Neural cell (in vitro differentiated cells): ENCODE measurements at regions not wholly inside any gene's neighbourhood (a gene's known extent, or its start where the extent isn't known, plus 50 kb on each side); places are given as distances from the start of the nearest gene placed in this dataset.

Experiments used
- H2AFZ ChIP-seq: fragments of 200-600, 300-800 bp; sonication (generic), shearing (Covaris generic); 2 replicates; pipeline ENCODE4 v1.6.0; 2014; ENCODE audit warnings: low read depth, mild to moderate bottlenecking, antibody characterized with exemption, low read length, moderate library complexity
- H3F3A ChIP-seq: fragments of 200-600 bp; shearing (Covaris generic); 2 replicates; pipeline ENCODE4 v1.6.1; 2016; ENCODE audit warnings: mild to moderate bottlenecking, moderate library complexity, mixed read lengths, antibody characterized with exemption, low read length; ENCODE audit not compliant: insufficient read depth, poor library complexity, severe bottlenecking
- H3K27ac ChIP-seq: fragments of 200-600, 300-800 bp; sonication (generic), shearing (Covaris generic); 2 replicates; pipeline ENCODE4 v1.5.1; 2014; ENCODE audit warnings: mild to moderate bottlenecking, low read length, moderate library complexity
- H3K27me3 ChIP-seq: fragments of 300-800, 200-600 bp; sonication (generic), shearing (Covaris generic); 2 replicates; pipeline ENCODE4 v1.6.0; 2014; ENCODE audit warnings: mild to moderate bottlenecking, low read depth, low read length, moderate library complexity; ENCODE audit not compliant: insufficient read depth
- H3K36me3 ChIP-seq: fragments of 300-800, 200-600 bp; sonication (generic), shearing (Covaris generic); 2 replicates; pipeline ENCODE4 v1.5.1; 2014; ENCODE audit warnings: mild to moderate bottlenecking, antibody characterized with exemption, low read length, moderate library complexity; ENCODE audit not compliant: insufficient read depth
- H3K4me2 ChIP-seq: fragments of 300-800, 200-600 bp; sonication (generic), shearing (Covaris generic); 2 replicates; pipeline ENCODE4 v1.6.0; 2014; ENCODE audit warnings: mild to moderate bottlenecking, low read length
- H3K4me3 ChIP-seq: fragments of 300-800, 200-600 bp; sonication (generic), shearing (Covaris generic); 2 replicates; pipeline ENCODE4 v1.5.1; 2014; ENCODE audit warnings: mild to moderate bottlenecking, low read length, moderate library complexity
- H3K79me2 ChIP-seq: fragments of 200-600 bp; shearing (Covaris generic); replicated peaks from 2 replicates; pipeline ENCODE4 v1.6.0; 2014; ENCODE audit warnings: mild to moderate bottlenecking, low read length, moderate library complexity; ENCODE audit not compliant: insufficient read depth
- H3K9ac ChIP-seq: fragments of 300-800, 200-600 bp; sonication (generic), shearing (Covaris generic); 2 replicates; pipeline ENCODE4 v1.6.1; 2016; ENCODE audit warnings: mild to moderate bottlenecking, low read length, mixed read lengths
- H3K9me2 ChIP-seq: fragments of 200-600 bp; shearing (Covaris generic); 2 replicates; pipeline ENCODE4 v1.6.1; 2016; ENCODE audit warnings: mild to moderate bottlenecking, low read length, mixed read lengths; ENCODE audit not compliant: insufficient read depth
- H3K9me3 ChIP-seq: fragments of 200-600, 300-800 bp; sonication (generic), shearing (Covaris generic); 2 replicates; pipeline ENCODE4 v1.6.1; 2016; ENCODE audit warnings: mild to moderate bottlenecking, mixed run types, low read length, moderate library complexity, mixed read lengths
- H4K20me1 ChIP-seq: fragments of 200-600 bp; shearing (Covaris generic); 2 replicates; pipeline ENCODE4 v1.6.1; 2016; ENCODE audit warnings: mild to moderate bottlenecking, mixed run types; ENCODE audit not compliant: insufficient read depth
- EP300 ChIP-seq: fragments of 450-650 bp; conservative IDR thresholded peaks from 2 replicates; pipeline ENCODE4 v1.6.1; 2014; ENCODE audit warnings: antibody characterized with exemption, mild to moderate bottlenecking, moderate library complexity; ENCODE audit not compliant: poor library complexity, severe bottlenecking
- EZH2 ChIP-seq: fragments of 200-600, 300-800 bp; shearing (Covaris generic), sonication (generic); IDR thresholded peaks from 2 replicates; pipeline ENCODE4 v1.6.1; 2014; ENCODE audit warnings: antibody characterized with exemption, low read length, borderline replicate concordance, mild to moderate bottlenecking; ENCODE audit not compliant: insufficient read depth, poor library complexity, severe bottlenecking
- MXI1 ChIP-seq: fragments of 450-650 bp; conservative IDR thresholded peaks from 2 replicates; pipeline ENCODE4 v1.6.1; 2014; ENCODE audit warnings: antibody characterized with exemption, mild to moderate bottlenecking; ENCODE audit not compliant: poor library complexity, severe bottlenecking
- POLR2AphosphoS5 ChIP-seq: IDR thresholded peaks from 2 replicates; pipeline ENCODE4 v1.6.1; 2012
- RAD21 ChIP-seq: fragments of 450-650 bp; conservative IDR thresholded peaks from 2 replicates; pipeline ENCODE4 v1.6.1; 2014; ENCODE audit warnings: antibody characterized with exemption, mild to moderate bottlenecking, moderate library complexity
- SMC3 ChIP-seq: fragments of 450-650 bp; conservative IDR thresholded peaks from 2 replicates; pipeline ENCODE4 v1.6.1; 2014; ENCODE audit warnings: antibody characterized with exemption, mild to moderate bottlenecking, moderate library complexity; ENCODE audit not compliant: poor library complexity
- TAF1 ChIP-seq: IDR thresholded peaks from 2 replicates; pipeline ENCODE4 v1.6.1; 2012; ENCODE audit warnings: low read depth
- TF ChIP-seq, protein P1 (sequence below): IDR thresholded peaks from 2 replicates; pipeline ENCODE4 v1.6.1; 2012; ENCODE audit warnings: borderline replicate concordance
- TF ChIP-seq, protein P2 (sequence below): fragments of 450-650 bp; IDR thresholded peaks from 2 replicates; pipeline ENCODE4 v1.5.1; 2014; ENCODE audit warnings: antibody characterized with exemption, mild to moderate bottlenecking, moderate library complexity; ENCODE audit not compliant: poor library complexity, severe bottlenecking

DNA sequence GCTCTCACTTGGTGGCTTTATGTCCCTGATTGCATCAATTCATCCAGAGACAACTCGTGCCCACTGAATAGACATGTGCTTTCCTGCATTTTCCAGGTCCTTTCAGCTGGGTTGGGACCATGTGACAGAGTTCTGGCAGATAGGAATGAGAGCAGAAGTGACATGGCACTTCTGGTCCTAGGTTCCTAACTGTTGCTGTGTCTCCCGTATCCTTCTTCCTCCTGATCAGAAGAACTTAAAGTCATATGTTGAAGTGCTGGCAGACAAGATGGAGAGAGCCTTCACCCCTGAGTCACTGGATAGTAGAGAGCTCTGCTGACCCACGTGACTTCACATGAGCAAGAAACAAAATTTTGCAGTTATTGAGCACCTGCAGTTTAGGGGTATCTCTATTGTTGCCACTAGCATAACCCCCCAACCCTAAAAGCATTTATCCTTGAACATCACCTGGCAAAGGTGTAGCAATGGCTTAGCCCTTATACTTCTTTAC lies 80.0 kb downstream of the NREP start:
- no peaks in the 10 kb centered on the region for H3K9me3 ChIP-seq
- H4K20me1 ChIP-seq, result no peaks in the 10 kb centered on the region
- no peak overlapping the region for H2AFZ ChIP-seq
- no peaks in the 10 kb centered on the region for H3K9me2 ChIP-seq
- no peak overlapping the region for H3K27ac ChIP-seq
- H3K27me3 ChIP-seq, result no peaks in the 10 kb centered on the region
- no peak overlapping the region for H3K4me3 ChIP-seq
- no peak overlapping the region for H3K4me2 ChIP-seq
- H3F3A ChIP-seq, result no peaks in the 10 kb centered on the region
- H3K79me2 ChIP-seq, result no peaks in the 10 kb centered on the region
- no peak overlapping the region for H3K9ac ChIP-seq
- H3K36me3 ChIP-seq, result no peaks in the 10 kb centered on the region
- TF ChIP-seq MXI1 (no peak), POLR2AphosphoS5 (no peak), RAD21 (no peak), SMC3 (no peak), EP300 (no peak), EZH2 (no peak), TAF1 (no peak)
- TF ChIP-seq, protein P1, sequence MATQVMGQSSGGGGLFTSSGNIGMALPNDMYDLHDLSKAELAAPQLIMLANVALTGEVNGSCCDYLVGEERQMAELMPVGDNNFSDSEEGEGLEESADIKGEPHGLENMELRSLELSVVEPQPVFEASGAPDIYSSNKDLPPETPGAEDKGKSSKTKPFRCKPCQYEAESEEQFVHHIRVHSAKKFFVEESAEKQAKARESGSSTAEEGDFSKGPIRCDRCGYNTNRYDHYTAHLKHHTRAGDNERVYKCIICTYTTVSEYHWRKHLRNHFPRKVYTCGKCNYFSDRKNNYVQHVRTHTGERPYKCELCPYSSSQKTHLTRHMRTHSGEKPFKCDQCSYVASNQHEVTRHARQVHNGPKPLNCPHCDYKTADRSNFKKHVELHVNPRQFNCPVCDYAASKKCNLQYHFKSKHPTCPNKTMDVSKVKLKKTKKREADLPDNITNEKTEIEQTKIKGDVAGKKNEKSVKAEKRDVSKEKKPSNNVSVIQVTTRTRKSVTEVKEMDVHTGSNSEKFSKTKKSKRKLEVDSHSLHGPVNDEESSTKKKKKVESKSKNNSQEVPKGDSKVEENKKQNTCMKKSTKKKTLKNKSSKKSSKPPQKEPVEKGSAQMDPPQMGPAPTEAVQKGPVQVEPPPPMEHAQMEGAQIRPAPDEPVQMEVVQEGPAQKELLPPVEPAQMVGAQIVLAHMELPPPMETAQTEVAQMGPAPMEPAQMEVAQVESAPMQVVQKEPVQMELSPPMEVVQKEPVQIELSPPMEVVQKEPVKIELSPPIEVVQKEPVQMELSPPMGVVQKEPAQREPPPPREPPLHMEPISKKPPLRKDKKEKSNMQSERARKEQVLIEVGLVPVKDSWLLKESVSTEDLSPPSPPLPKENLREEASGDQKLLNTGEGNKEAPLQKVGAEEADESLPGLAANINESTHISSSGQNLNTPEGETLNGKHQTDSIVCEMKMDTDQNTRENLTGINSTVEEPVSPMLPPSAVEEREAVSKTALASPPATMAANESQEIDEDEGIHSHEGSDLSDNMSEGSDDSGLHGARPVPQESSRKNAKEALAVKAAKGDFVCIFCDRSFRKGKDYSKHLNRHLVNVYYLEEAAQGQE, result no peak
- TF ChIP-seq, protein P2, sequence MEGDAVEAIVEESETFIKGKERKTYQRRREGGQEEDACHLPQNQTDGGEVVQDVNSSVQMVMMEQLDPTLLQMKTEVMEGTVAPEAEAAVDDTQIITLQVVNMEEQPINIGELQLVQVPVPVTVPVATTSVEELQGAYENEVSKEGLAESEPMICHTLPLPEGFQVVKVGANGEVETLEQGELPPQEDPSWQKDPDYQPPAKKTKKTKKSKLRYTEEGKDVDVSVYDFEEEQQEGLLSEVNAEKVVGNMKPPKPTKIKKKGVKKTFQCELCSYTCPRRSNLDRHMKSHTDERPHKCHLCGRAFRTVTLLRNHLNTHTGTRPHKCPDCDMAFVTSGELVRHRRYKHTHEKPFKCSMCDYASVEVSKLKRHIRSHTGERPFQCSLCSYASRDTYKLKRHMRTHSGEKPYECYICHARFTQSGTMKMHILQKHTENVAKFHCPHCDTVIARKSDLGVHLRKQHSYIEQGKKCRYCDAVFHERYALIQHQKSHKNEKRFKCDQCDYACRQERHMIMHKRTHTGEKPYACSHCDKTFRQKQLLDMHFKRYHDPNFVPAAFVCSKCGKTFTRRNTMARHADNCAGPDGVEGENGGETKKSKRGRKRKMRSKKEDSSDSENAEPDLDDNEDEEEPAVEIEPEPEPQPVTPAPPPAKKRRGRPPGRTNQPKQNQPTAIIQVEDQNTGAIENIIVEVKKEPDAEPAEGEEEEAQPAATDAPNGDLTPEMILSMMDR, result no peak

DNA sequence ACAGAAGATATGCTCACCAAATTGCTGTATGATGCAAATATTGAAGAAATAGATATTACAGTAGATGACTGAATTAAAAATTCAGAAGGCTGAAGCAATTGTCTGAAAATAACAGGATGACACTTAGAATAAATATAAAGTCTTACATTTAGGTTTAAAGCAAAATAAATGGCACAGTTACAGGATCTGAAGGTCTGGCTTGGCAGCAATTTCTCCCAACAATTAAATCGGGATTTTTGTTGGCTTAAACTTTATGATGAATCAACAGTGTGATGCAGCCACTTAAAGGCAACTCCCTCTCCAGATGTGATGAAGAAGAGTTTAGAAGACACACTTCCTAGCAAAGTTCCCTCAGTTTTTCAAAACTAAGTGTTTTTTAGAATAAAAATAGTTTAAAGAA lies 80.5 kb downstream of the NREP start:
- Histone ChIP-seq H3K79me2 (no peaks in the 10 kb centered on the region), H3K4me3 (no peak overlapping the region), H3K27ac (no peak overlapping the region), H3K9me3 (no peaks in the 10 kb centered on the region), H2AFZ (no peak overlapping the region), H3K36me3 (no peaks in the 10 kb centered on the region), H3K9ac (no peak overlapping the region), H3K4me2 (no peak overlapping the region), H4K20me1 (no peaks in the 10 kb centered on the region), H3K27me3 (no peaks in the 10 kb centered on the region), H3F3A (no peaks in the 10 kb centered on the region), H3K9me2 (no peaks in the 10 kb centered on the region)
- TF ChIP-seq MXI1, result no peak
- TF ChIP-seq, protein P1, result no peak
- TF ChIP-seq SMC3, result no peak
- TF ChIP-seq RAD21, result no peak
- no peak for TF ChIP-seq EP300
- TF ChIP-seq, protein P2, result no peak
- no peak for TF ChIP-seq TAF1
